GM23248 (cell line): ENCODE measurements at regions not wholly inside any gene's neighbourhood (a gene's known extent, or its start where the extent isn't known, plus 50 kb on each side); places are given as distances from the start of the nearest gene placed in this dataset.

Experiments used
- EZH2 ChIP-seq: fragments of 200-600 bp; sonication (generic); IDR thresholded peaks from 2 replicates; pipeline ENCODE4 v1.6.1; 2018; ENCODE audit warnings: antibody characterized with exemption, mild to moderate bottlenecking; ENCODE audit not compliant: insufficient read depth, poor library complexity, severe bottlenecking
- EZH2phosphoT487 ChIP-seq: fragments of 200-600 bp; sonication (generic); IDR thresholded peaks from 2 replicates; pipeline ENCODE4 v1.6.1; 2018; ENCODE audit warnings: antibody characterized with exemption, moderate library complexity, mild to moderate bottlenecking, low read depth; ENCODE audit not compliant: insufficient read depth

GRCh38 chr5:103993031-103993430 is 430.4 kb upstream of the NUDT12 start:
- no peak for TF ChIP-seq EZH2
- no peak for TF ChIP-seq EZH2phosphoT487
